RWPE2 (cell line): ENCODE measurements at regions not wholly inside any gene's neighbourhood (a gene's known extent, or its start where the extent isn't known, plus 50 kb on each side); places are given as distances from the start of the nearest gene placed in this dataset.

Experiments
- ATAC-seq: fragments of 200-7000 bp; cut with Tn5 transposase; 3 replicates; pipeline ENCODE4 v1.9.1; 2021; ENCODE audit warnings: low read depth
- DNase-seq: peaks from one replicate; pipeline ENCODE4 v3.0.0-alpha.2; 2020; ENCODE audit warnings: low spot score
- H3K27ac ChIP-seq: fragments of 450-650 bp; 2 replicates; pipeline ENCODE4 v1.5.1; 2017; ENCODE audit warnings: mild to moderate bottlenecking; ENCODE audit not compliant: poor library complexity, severe bottlenecking
- H3K27me3 ChIP-seq: fragments of 250-450 bp; sonication (Bioruptor Pico); 2 replicates; pipeline ENCODE4 v1.5.1; 2021; ENCODE audit warnings: mild to moderate bottlenecking, moderate library complexity; ENCODE audit not compliant: insufficient read depth, poor library complexity, severe bottlenecking
- H3K36me3 ChIP-seq: fragments of 250-450 bp; sonication (Bioruptor Pico); 2 replicates; pipeline ENCODE4 v1.5.1; 2020; ENCODE audit warnings: low read depth, mild to moderate bottlenecking, moderate library complexity
- H3K4me1 ChIP-seq: fragments of 250-450 bp; sonication (Bioruptor Pico); 2 replicates; pipeline ENCODE4 v1.5.1; 2021; ENCODE audit warnings: mild to moderate bottlenecking, moderate library complexity; ENCODE audit not compliant: insufficient read depth, poor library complexity, severe bottlenecking
- H3K4me3 ChIP-seq: fragments of 250-450 bp; sonication (Bioruptor Pico); 2 replicates; pipeline ENCODE4 v1.5.1; 2021; ENCODE audit warnings: mild to moderate bottlenecking, moderate library complexity; ENCODE audit not compliant: severe bottlenecking
- H3K9me3 ChIP-seq: fragments of 250-450 bp; sonication (Bioruptor Pico); 2 replicates; pipeline ENCODE4 v1.5.1; 2021; ENCODE audit warnings: mild to moderate bottlenecking, moderate library complexity; ENCODE audit not compliant: severe bottlenecking
- TF ChIP-seq, protein P1 (sequence below): fragments of 450-650 bp; IDR thresholded peaks from one replicate; pipeline ENCODE4 v1.5.1; 2017; ENCODE audit warnings: mild to moderate bottlenecking, moderate library complexity; ENCODE audit not compliant: poor library complexity, severe bottlenecking

- no peak overlapping the region for H3K27ac ChIP-seq
- ATAC-seq: no peak
- no peaks in the 10 kb centered on the region for H3K36me3 ChIP-seq
- no peak overlapping the region for H3K4me3 ChIP-seq
- H3K27me3 ChIP-seq: no peaks in the 10 kb centered on the region
- H3K4me1 ChIP-seq: no peaks in the 10 kb centered on the region
- TF ChIP-seq, protein P1, sequence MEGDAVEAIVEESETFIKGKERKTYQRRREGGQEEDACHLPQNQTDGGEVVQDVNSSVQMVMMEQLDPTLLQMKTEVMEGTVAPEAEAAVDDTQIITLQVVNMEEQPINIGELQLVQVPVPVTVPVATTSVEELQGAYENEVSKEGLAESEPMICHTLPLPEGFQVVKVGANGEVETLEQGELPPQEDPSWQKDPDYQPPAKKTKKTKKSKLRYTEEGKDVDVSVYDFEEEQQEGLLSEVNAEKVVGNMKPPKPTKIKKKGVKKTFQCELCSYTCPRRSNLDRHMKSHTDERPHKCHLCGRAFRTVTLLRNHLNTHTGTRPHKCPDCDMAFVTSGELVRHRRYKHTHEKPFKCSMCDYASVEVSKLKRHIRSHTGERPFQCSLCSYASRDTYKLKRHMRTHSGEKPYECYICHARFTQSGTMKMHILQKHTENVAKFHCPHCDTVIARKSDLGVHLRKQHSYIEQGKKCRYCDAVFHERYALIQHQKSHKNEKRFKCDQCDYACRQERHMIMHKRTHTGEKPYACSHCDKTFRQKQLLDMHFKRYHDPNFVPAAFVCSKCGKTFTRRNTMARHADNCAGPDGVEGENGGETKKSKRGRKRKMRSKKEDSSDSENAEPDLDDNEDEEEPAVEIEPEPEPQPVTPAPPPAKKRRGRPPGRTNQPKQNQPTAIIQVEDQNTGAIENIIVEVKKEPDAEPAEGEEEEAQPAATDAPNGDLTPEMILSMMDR: no peak
- no peak for DNase-seq
- H3K9me3 ChIP-seq: no peaks in the 10 kb centered on the region
These were observed 741.1 kb upstream of the ID2 start for GRCh38 chr2:7940723-7941122.

GRCh38 chr2:7943446-7943845 lies 738.4 kb upstream of the ID2 start:
- Histone ChIP-seq H3K36me3 (no peaks in the 10 kb centered on the region), H3K27me3 (no peaks in the 10 kb centered on the region), H3K4me1 (no peaks in the 10 kb centered on the region), H3K4me3 (no peak overlapping the region), H3K27ac (no peak overlapping the region), H3K9me3 (no peaks in the 10 kb centered on the region)
- DNase-seq (no peak), ATAC-seq (no peak)
- TF ChIP-seq, protein P1: no peak

- H3K36me3 ChIP-seq: no peaks in the 10 kb centered on the region
- H3K27me3 ChIP-seq: no peaks in the 10 kb centered on the region
- H3K4me3 ChIP-seq: no peak overlapping the region
- no peaks in the 10 kb centered on the region for H3K4me1 ChIP-seq
- no peaks in the 10 kb centered on the region for H3K9me3 ChIP-seq
- H3K27ac ChIP-seq: no peak overlapping the region
- no peak for DNase-seq
- TF ChIP-seq, protein P1: no peak
- no peak for ATAC-seq
These were observed 736.8 kb upstream of the ID2 start for GRCh38 chr2:7945026-7945425.

DNA sequence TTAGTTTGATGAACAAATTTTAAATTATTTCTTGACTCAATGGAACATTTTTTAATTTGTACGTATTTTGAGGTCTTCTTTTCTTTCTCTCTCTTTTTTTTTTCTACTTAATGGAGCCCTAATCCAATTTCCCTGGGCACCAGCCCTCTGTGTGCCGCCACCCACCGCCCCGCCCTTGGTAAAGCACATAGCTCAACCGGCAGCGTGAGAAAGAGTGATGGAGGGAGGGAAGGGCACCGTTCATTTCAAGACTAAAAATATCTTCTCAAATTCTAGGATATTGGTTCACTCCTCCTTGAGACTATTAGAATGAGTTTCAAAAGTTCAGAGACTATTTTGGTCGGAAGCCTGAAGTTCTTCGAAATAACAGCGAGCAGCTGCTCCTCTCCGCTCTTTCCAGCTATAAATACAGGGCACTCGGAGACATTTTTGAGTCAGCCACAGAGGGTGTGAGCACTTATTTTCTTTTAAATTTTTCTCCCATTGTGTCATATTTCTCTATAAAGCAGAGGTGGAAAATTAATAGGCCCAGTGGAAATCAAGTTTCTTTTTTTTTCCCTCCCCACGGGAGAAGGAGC lies 731.7 kb upstream of the ID2 start:
- DNase-seq (no peak), ATAC-seq (no peak)
- TF ChIP-seq, protein P1: no peak
- Histone ChIP-seq H3K27me3 (no peaks in the 10 kb centered on the region), H3K36me3 (no peaks in the 10 kb centered on the region), H3K27ac (no peak overlapping the region), H3K4me1 (no peaks in the 10 kb centered on the region), H3K9me3 (no peaks in the 10 kb centered on the region), H3K4me3 (no peak overlapping the region)

DNA sequence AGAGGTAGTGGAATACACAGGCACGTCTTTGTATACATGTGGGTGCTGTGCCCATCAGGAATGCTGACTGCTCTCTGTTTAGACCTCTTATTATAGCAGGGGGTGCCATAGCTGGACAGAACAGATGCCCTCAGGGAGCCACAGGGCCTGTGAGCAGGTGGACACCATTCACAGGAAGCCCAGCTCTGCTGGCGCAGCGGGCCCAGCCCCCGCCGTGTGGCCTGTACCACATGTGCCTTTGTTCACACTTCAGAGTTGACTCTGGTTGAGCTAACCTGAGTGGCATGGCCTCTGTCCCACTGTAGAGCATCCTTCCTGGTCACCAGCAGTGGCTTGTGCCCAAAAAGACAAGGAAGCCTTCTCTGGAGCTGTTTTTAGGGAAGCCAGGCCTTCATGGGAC lies 730.9 kb upstream of the ID2 start:
- H3K36me3 ChIP-seq: no peaks in the 10 kb centered on the region
- no peaks in the 10 kb centered on the region for H3K4me1 ChIP-seq
- no peaks in the 10 kb centered on the region for H3K27me3 ChIP-seq
- no peaks in the 10 kb centered on the region for H3K9me3 ChIP-seq
- no peak for ATAC-seq
- TF ChIP-seq, protein P1: no peak
- H3K27ac ChIP-seq: no peak overlapping the region
- no peak for DNase-seq
- H3K4me3 ChIP-seq: no peak overlapping the region
